ENCODE measurements at regions not wholly inside any gene's neighbourhood (a gene's known extent, or its start where the extent isn't known, plus 50 kb on each side); places are given as distances from the start of the nearest gene placed in this dataset.

DNA sequence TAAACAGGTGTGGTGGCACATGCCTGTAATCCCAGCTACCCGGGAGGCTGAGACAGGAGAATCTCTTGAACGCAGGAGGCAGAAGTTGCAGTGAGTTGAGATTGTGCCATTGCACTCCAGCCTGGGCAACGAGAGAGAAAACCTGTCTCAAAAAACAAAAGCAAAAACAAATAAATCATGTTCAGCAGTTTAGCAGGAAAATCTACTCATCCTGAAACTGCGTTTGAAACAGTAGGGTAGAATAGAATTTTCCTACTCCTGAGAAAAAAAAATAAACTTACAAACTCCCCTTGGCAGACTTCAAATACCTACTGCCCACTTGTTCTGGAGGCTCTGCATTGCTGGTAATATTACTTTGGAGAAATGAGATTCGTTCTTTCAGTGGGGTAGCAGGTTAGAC is 367.7 kb downstream of the GADD45G start:
- no peak for DNase-seq (ENCODE audit: low spot score)
- intact Hi-C loops (cut with DNase I) = no loop called here

DNA sequence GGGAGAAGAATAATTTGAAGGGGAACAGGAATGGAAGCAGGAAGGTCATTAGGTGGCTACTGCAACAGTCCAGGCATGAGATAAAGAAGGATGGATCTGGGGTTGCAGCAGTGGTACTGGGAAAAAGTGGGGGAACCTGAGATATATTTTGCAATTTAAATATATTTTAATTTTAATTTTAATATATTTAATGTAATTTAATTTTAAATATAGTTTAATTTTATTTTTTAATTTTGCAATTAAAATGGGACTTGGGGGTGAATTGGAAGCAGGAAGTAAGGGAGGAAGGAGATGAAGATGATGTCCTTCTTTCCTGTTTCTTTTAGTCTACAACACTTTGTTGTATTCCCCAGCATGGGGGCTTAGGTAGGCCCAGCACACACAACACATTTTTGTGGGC is 369.8 kb downstream of the GADD45G start:
- intact Hi-C loops (cut with DNase I) = no loop called here
- no peak for DNase-seq (ENCODE audit: low spot score)

DNA sequence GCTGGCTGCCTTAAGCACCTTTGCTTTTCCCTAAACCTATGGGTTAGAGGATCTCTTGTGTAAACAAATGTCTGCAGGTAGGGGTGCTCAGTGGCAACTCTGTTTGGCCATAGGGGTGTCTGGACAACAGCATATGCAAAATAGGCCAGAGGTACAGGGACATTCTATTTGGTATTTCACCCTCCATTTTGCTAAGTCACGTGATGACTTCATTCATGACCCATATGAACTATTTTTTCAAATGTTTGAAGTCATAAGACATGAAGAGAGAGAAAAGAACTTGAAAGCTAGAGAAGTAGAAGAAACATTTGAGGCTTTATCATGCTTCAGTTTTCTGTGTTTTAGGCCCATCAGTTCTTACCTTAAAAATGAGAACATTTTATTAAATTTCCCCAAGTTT is 370.2 kb downstream of the GADD45G start:
- intact Hi-C loops (cut with DNase I) = no loop called here
- DNase-seq (ENCODE audit: low spot score) = no peak

DNA sequence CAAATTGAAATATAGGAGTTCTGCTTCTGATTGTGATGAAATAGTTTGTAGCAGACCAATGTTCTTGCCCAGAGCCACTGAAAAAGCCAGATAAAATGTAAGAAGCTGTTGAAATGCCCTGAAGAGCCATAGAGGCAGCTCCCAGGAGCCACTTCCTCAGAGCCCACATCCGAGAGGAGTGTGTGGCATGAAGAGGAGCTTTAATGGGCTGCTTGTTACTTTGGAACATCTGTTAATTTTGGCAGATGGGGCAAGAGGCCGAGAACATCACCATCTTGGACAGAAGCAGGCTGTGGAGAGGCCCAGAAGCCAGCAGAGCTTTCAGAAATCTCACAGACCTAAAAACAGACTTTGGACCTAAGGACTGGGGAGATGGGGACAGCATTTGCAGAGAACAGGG is 370.8 kb downstream of the GADD45G start:
- intact Hi-C loops (cut with DNase I) = no loop called here
- no peak for DNase-seq (ENCODE audit: low spot score)

DNA sequence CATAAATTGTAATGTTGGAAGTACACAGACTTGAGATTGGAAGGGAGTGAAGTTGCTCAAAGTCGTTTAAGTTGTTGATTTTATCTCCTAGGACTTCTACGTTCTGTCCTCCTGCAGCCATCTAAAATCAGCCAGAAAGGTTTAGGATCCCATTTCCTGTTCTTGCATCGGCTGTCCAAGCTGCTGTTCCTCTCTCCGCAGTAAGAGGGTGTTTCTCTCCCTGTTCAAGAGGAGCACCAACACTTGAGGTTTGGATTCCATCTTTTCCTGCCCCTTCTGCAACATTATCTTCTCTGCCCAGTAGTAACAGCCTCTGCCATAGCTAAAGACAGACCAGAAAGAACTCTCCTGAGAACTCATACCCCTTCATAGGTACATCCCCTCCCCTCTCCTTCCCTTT is 373.4 kb downstream of the GADD45G start:
- intact Hi-C loops (cut with DNase I) = no loop called here
- no peak for DNase-seq (ENCODE audit: low spot score)

DNA sequence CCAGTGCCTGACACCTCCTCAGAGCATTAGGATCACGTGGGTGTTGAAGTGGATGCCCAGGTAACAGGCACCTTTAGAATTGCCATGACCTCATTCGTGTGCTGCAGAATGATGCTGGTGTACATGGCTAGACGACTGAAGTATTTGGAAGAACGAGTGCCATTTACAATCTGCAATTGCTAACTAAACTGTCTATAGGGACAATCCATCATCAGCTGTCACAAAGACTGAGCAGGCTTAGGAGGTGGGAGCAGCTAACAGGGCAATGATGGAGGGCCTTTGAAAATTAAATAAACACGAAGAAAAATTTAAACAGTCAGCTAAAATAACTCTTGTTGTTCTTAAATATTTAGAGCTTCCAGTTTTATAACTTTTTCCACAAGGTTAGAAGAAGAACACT is 375.8 kb downstream of the GADD45G start:
- intact Hi-C loops (cut with DNase I) = no loop called here

DNA sequence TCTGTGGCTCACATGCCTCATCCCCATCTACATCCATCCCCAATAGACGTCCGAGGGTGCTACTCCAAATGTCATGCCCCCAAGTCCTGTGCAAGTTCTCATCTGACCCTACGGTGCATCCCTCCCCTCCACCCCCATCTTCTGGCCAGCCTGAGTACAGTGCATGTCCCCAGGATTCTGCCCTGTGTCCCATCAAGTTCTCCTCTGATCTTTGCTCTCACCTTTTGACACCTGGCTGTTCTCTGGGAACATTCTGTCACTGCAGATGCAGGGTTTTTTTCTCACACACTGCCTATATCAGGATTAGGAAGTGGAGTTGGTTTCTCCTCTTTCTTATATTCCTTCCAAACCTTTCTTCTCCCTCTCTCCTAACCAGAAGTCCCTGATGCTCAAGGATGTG is 377.2 kb downstream of the GADD45G start:
- DNase-seq (ENCODE audit: low spot score) = no peak
- intact Hi-C loops (cut with DNase I) = no loop called here

More for the DNA sequence above, 375.8 kb downstream of the GADD45G start:
- no peak for DNase-seq (ENCODE audit: low spot score)

DNA sequence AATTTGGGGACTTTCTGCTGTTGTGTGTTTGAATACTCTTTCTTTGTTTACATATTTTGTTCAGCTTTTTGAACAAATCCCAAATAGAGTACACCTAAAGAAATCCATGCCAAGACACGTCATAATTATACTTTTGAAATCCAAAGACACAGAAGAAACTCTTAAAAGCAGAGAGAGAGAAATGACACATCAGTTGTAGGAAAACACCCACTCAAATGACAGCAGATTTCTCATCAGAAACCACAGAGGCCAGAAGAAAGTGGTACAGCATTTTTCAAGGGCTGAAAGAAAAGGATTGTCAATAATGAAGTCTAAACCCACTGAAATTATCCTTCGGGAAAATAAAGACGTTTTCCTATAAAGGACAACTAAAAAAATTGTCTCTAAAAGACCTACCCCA is 378.6 kb downstream of the GADD45G start:
- no peak for DNase-seq (ENCODE audit: low spot score)
- intact Hi-C loops (cut with DNase I) = no loop called here

DNA sequence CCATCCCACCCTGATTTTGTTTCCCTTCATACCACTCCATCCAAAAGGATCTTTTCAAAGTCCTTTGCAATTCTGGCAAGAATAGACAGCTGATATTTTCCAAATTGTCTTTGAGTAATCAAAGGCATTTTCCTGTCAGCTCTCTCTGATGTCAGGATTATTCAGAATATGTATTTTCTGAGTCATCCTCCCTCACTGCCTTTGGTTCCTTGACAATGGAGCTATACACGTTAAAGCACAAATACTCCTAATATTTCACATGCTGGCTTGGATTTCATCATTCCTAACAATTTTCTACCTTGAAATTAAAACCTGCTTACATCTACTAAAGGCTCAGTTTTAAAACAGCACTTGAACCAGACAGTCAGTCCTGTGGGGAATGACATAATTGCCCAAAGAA is 379.4 kb downstream of the GADD45G start:
- intact Hi-C loops (cut with DNase I) = no loop called here

DNA sequence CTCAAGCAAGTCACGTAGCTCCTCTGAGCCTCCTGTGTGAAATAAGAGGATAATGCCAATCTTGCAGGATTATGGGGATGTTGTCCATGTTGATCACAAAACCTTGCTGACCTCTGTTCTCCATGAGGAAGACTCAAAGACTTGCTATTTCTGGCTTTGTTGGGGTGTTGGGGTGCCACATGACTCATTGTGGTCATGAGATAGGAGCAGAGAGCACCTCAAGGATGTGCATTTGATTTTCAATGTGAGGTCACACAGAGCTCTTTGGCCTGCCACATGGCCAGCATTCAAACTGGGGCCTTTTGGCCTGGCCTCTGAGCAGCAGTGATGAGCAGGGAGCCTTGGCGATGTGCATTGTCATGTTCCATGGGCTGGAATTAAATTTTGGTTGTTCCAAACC is 380.3 kb downstream of the GADD45G start:
- intact Hi-C loops (cut with DNase I) = no loop called here
- DNase-seq (ENCODE audit: low spot score) = no peak

More for the DNA sequence above, 379.4 kb downstream of the GADD45G start:
- DNase-seq (ENCODE audit: low spot score) = no peak

DNA sequence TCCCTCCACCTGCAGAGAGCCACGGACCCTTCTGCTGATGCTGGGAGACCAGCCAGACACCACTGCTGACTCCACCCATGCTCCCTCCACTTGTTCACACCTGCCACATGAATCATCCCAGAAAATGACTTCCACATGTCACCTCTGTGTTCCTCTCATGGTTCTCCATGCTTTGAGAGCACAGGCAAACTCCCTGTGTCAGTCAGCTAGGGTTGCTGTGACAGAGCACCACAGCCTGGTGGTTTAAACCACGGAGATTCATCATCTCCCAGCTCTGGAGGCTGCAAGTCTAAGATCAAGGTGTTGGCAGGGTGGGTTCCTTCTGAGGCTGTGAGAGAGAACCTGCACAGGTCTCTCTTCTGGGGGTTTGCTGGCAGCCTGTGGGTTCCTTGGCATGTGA is 381.4 kb downstream of the GADD45G start:
- no peak for DNase-seq (ENCODE audit: low spot score)
- intact Hi-C loops (cut with DNase I) = no loop called here

DNA sequence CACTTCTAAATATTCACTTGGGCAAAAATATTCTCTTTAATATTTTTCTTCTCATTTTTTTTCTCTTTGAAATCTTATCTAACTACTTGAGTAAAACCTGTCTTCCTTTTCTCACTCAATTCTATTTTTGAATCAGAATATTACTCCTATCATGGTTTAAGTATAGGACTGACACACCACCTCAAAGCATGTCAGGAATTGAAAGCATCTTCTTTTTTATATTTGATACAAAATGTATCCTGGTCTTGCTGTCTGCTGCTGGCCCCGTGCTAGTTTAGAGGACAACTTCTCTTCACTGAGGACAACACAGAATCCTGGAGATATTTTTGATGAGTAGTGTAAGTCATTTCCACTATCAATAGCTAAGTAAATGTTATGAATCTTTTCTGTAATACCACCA is 383.6 kb downstream of the GADD45G start:
- intact Hi-C loops (cut with DNase I) = no loop called here

DNA sequence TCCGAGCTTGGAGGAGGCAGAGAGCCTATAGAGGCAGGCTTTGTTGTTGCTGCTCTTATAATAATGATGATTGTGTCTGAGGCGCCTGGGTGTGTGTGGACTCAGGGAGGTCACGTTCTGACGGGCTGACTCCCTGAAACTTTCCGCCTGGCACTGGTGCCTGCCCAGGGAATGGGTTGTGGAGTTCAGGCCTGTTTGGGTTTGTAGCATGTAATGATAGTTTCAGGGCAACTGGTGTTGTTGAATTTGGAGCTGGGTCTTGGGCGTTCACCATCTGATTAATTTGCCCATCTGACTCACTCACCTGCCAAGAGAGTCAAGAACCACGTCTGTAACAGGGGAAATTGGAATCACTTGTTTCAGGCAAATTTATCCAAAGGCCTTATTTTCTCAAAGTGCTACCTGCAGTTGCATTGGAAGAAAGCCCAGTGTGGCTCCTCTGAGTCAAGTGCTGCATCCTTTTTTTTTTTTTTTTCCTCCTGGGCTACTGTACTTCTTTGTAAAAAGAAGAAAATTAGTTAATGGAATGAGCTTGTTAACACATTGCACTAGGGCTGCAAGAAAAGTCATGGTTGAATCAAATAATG is 386.5 kb downstream of the GADD45G start:
- intact Hi-C loops (cut with DNase I) = no loop called here
- DNase-seq (ENCODE audit: low spot score) = no peak

More for the DNA sequence above, 383.6 kb downstream of the GADD45G start:
- DNase-seq (ENCODE audit: low spot score) = no peak

DNA sequence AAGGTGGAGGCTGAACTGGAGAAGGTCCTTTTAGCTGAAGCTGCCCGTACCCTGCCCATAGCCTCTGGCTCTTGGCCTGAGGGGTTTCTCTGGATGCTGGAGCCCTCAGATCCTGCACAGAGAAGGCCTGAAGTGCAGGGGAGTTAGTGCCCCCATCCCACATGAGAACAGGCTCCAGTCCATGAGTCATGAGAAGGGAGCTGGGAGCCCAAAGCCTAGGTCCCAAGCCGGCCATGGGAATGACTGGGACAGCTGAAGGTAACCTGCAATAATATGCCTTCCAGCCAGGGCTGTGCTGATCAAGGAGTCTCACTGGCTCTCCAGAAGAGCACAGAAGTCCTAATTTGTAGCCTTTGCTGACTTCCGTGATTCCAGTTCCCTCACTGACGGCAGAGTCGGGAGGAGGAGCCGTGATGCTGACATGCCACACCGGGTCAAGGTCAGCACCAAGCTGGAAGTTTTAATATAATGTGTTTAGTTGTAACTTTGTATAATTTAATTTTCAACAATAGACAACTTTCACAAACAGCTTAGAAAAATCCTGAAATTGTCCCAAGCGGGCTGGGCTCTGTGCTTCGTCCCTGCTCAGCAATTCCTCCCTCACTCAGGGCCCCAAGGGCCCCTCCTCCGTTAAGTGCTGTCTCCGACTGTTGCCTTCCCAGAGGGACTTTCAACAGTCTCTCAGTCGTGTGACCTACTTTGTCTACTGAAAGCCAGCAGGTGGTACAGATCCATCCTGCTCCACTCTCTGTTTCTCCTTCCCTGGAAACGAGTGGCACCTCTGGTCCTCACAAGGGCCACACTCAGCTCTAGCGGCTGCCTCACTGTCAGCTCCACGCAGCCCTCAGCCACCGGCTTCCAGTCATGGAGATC is 387.8 kb downstream of the GADD45G start:
- no peak for DNase-seq (ENCODE audit: low spot score)
- intact Hi-C loops (cut with DNase I) = no loop called here

DNA sequence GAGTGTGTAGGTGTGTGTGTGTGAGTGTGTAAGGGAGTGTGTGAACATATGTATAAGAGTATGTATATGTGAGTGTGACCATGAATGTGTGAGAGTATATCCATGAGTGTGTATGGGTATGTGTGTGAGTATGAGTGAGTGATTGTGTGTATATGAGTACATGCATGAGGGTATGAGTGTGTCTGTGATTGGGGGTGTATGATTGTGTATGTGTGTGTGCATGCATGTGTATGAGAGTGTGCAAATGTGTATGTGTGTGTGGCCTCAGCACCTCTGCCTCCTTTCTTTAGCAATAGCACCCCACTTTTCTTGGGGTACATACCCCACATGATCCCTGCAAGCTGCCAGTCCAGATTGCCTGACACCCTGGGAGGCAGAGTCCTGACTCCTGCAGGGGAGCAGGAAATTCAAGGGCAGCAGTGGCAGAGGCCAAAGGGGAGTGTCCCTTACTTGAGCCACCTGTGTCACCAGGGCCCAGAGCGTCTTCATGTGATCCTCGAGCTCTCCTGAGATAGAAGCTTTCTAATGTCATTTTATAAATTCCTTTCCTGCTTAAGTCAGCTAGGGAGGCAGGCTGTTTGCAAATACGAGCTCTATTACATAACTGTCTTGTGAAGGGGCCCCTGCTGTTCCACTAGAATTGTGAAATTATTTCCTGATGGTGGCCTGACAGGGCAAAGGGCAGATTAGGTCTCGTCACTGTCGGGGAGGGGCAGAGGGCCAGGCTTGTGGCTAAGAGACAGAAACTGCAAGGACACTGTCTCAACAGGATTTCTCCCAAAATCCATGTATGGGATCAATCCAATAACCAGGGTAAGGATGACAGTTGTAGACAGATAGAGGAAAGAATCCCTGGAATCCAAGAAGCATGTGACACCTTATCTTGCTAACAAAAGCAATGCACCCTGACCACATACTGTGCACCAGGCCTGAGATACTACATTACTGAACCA is 389.1 kb downstream of the GADD45G start:
- intact Hi-C loops (cut with DNase I) = no loop called here

DNA sequence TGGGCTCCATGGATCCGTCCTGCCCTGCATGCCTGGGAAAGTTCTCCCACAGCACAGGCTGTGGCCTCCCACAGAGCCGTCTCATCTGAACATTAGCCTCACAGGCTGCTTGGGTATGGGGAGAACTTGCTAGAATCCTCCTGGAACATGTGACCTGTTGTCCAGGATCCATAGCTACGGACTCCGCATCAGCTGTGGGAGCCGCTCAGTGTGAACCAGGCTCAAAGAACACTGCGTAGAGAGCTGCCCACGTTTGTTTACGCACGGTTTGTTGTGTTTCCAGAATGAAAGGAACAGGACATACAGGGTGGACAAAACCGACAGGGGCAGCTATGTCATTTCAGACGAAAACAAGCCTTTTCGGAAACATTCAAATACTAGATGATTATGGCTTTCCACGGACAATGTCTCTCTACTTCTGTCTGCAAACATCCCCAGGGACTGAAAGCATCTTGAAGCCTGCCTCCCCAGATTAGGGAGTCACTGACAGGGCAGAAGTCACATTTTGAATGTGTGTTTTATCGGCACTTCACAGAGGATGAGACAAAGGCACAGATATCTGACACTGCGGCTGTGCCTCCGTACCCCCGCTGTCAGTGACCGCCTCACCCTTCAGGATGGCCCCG is 390.3 kb downstream of the GADD45G start:
- intact Hi-C loops (cut with DNase I) = no loop called here
- DNase-seq (ENCODE audit: low spot score) = no peak

More for the DNA sequence above, 389.1 kb downstream of the GADD45G start:
- DNase-seq (ENCODE audit: low spot score) = no peak

DNA sequence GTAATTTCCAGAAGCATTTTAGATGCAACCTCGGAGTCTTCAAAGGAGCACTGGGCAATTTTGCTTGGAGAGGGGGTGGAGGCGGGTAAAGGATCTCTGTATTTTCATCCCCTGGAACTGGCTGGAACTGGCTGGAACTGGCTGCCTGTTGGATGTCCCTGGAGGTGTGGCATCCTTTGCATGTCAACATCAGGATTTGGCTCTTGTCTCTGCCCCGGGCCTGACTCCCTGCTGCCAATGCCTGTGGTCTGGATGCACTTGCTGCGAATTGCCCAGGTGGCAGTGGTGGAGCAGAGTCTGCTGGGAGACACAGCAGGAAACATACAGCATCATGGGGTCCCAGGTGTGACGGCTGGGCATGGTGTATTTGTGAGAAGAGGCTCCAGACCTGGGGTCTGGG is 391.3 kb downstream of the GADD45G start:
- DNase-seq (ENCODE audit: low spot score) = no peak
- intact Hi-C loops (cut with DNase I) = no loop called here

DNA sequence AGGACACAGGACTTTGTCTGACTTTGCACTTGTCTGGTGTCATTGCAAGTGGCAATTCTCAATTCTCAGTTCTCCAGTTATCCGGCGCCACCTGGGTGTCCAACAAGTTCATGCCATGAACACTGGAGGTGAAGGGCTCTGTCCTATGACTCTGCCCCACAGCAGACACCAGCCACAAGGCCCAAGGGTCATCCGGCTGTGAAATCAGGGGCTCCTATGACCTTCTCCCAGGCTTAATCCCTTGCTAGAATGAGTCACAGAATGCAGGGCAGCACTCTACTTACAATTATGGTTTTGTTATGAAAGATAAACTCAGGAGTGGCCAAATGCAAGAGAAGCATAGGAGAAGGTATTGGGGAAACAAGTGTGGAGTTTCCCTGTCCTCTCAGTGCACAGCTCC is 392.0 kb downstream of the GADD45G start:
- intact Hi-C loops (cut with DNase I) = no loop called here
- no peak for DNase-seq (ENCODE audit: low spot score)

DNA sequence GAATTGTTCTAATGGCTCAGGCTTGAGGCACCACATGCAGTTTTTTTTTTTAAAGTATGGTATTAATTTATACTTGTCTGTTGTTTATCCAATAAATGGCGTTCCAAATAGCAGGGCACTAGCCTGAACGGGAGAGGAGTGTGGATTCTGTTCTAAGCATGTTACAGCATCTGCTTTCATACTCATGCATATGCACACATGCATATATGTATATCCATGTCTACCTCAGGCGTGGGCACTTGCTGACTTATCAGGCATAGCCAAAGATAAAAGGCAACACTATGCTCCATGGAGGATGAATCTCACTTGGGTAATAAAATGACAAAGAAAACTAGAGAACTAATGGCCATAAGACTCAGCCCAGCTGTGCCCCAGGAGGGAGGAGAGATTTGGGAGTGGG is 393.8 kb downstream of the GADD45G start:
- intact Hi-C loops (cut with DNase I) = no loop called here
- DNase-seq (ENCODE audit: low spot score) = no peak

DNA sequence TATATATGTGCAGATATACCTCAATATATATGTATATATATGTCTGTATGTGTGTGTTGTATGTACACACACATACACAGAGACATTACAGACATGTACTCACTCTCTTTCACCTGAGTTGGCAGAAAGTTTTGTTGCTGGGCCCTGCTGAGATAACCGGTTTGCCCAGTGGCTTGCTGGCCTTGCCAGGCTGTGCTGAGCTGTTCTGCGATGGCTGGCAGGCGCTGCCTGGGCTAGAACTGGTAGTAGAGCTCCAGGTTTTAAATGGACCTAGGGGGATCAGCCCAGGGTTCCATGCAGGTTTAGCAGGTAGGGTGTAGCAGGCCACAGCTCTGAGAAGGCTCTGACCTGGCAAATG is 394.3 kb downstream of the GADD45G start:
- no peak for DNase-seq (ENCODE audit: low spot score)
- intact Hi-C loops (cut with DNase I) = no loop called here

Data from posterior vena cava (tissue), 2 donors.